D341Med (cell line): ENCODE measurements at regions not wholly inside any gene's neighbourhood (a gene's known extent, or its start where the extent isn't known, plus 50 kb on each side); places are given as distances from the start of the nearest gene placed in this dataset.
"Not testable (repeated sequence)": the region's sequence is repeated elsewhere in the genome, so short reads cannot be mapped to it uniquely, and the experiment has no call there.

ENCODE experiments used
- DNase-seq: peaks from one replicate; pipeline ENCODE4 v3.0.0; 2012; ENCODE audit warnings: low spot score

- DNase-seq = no peak
Measured at GRCh38 chrX:77160301-77160700, 286.9 kb upstream of the FGF16 start.

- DNase-seq = no peak
Measured at GRCh38 chrX:77162777-77163176, 284.4 kb upstream of the FGF16 start.

DNA sequence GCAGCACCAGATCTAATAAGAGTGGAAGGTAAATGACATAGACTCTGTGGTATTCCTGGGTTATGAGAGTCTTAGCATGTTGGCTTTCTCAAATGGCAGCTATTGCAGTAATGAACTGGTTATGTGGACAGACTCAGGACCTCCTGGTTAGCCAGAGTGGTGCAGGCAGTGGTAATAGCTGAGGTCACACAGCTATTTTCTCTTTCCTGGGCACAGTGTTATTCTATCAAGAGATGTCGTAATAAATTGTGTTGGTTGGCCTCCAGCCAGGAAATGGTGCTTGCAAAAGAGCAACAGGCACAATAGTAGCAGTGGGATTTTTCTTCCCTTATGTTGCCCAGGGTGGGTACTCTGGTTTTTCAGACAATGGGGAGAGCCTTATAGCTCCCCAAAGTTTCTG lies 279.2 kb upstream of the FGF16 start:
- no peak for DNase-seq

DNA sequence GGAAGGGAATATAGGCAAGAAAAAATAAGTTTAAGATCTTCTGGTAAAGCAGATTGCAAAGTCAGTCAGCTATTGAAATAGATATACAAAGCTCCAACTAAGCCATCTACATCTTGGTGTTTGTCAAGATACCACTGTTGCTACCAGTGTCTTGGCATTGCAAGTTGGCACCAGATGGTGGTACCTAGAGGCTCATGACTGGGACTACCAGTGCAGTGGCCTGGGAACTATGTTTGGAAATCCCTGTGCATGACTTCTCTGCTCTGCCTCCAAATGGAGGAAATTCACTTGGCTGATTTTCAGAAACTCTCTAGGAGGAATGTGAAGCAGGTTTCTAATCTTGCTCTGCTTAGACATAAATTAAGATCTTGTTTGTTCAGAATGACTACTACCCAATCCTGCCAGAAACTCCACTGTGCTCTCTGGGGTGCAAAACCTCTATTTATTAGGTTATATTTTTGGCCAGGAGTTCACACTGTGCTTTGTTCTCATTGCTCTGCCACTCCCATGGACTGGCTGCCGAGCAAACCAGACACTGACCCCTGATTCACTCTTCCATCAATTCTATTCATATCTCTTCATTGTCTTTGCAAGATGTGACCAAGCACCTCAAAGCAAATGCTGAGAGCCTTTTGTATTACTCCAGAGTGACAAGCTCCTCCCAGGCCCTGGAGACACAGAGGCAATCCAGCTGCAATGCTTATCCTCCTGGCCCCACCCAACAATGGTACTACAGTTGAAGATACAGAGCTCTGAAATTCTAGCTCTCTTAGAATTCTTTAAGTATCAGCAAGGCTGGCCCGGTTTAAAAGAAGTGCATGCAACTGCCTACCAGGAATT lies 272.3 kb upstream of the FGF16 start:
- no peak for DNase-seq

- DNase-seq = no peak
Measured at GRCh38 chrX:77200663-77201062, 246.5 kb upstream of the FGF16 start.

- no peak for DNase-seq
Measured at GRCh38 chrX:77223046-77223445, 224.1 kb upstream of the FGF16 start.

- no peak for DNase-seq
Measured at GRCh38 chrX:77264490-77264889, 182.7 kb upstream of the FGF16 start.

DNA sequence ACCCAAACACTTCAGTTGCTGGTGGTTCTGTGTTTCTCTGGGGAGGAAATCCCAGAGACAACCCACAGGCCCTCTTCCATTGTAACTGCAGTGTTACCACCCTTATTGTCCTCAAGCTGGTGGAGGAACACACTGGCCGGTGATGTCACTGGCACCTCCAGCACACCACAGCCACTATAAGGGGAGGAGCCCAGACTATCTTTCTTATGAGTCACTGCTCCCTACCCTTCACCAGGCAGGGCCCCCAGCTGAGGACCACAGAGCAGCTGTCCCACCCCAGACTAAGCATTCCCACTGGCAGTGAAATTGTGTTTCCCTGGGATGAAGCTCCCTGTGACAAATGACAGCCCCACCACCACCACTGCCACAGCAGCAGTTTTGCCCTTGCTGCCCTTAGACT lies 171.8 kb upstream of the FGF16 start:
- no peak for DNase-seq

DNA sequence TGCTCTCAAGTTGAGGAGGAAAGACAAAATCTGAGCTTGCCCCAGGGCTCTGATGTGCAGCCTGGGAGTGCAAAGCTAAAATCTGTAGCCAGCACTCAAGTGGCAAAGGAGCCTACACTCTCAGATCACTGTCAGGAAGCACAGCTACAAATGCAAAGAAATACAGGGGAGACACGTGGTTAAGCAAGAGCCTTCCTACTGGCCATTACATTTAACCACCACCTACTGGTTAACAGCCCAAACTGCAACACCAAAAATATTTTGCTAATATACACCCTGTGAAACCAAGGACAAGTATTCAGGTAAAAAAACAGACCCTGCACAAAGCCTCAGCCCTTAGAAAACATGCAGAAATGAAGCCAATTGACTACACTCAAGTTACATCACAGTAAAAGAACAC lies 170.4 kb upstream of the FGF16 start:
- no peak for DNase-seq

DNA sequence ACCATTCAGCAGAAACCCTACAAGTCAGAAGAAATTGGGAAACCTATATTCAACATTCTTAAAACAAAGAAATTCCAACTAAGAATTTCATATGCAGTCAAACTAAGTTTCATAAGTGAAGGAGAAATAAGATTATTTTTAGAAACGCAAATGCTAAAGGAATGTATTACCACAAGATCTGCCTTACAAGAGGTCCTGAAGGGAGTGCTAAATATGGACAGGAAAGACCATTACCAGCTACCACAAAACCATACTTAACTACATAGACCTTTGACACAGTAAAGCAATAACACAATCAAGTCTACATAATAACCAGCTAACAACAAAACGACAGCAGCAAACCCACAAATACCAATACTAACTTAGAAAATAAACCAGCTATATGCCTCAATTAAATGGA lies 169.3 kb upstream of the FGF16 start:
- DNase-seq = no peak

DNA sequence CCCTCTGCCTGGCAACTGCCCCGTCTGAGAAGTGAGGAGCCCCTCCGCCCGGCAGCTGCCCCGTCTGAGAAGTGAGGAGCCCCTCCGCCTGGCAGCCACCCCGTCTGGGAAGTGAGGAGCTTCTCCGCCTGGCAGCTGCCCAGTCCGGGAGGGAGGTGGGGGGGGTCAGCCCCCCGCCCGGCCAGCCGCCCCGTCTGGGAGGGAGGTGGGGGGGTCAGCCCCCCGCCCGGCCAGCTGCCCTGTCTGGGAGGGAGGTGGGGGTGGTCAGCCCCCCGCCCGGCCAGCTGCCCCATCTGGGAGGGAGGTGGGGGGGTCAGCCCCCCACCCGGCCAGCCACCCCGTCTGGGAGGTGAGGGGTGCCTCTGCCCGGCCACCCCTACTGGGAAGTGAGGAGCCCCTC lies 167.8 kb upstream of the FGF16 start:
- DNase-seq = not testable (repeated sequence)

- no peak for DNase-seq
Measured at GRCh38 chrX:77293331-77293995, 153.7 kb upstream of the FGF16 start.

- DNase-seq = no peak
Measured at GRCh38 chrX:77298296-77298695, 148.9 kb upstream of the FGF16 start.

- no peak for DNase-seq
Measured at GRCh38 chrX:77298790-77299189, 148.4 kb upstream of the FGF16 start.

GRCh38 chrX:77299549-77299948 lies 147.6 kb upstream of the FGF16 start:
- no peak for DNase-seq

DNA sequence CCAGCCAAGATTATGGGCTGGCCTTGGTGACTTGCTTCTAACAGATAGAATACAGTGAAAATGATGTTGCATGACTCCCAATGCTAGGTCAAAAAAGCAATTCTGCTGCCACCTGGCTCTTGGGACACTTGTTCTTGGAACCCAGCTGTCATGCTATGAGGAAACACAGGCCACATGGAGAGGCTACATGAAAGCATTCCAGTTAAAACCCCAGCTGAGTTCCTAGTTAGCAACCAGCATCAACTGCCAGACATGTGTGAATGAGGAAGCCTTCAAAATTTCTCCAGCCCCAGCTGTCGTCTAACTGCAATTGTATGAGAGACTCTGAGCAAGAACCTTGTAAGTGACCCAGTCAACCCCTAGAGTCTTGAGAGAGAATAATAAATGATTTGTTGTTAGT lies 105.2 kb upstream of the FGF16 start:
- no peak for DNase-seq

DNA sequence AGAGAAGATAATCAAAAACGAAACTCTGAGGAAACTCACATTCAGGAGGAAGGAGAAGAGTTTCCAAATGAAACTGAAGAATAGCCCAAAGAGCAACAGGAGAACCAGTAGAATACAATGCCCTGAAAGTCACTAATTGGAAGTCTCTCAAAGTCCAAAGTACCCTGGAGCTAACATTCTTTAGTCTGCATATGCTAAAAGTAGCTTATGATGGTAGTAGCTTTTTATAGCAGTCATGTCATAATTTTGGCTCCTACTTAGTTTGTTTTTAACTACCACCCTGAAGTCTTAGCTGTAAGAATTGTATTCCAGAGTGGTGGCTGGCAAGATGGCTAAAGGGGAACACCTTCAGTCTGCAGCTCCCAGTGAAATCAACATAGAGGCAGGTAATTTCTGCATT lies 100.3 kb upstream of the FGF16 start:
- no peak for DNase-seq

DNA sequence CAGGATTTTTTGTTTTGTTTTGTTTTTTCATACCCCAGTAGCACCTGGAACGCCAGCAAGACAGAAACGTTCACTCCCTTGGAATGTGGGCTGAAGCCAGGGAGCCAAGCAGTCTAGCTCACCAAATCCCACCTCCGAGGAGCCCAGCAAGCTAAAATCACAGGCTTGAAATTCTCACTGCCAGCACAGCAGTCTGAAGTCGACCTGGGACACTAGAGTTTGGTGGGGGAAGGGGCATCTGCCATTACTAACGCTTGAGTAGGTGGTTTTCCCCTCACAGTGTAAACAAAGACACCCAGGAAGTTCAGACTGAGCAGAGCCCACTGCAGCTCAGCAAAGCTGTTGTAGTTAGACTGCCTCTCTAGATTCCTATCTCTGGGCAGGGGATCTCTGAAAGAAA lies 99.6 kb upstream of the FGF16 start:
- DNase-seq = no peak

GRCh38 chrX:77389891-77390290 lies 57.3 kb upstream of the FGF16 start:
- DNase-seq = no peak

GRCh38 chrX:77390365-77390764 lies 56.8 kb upstream of the FGF16 start:
- not testable (repeated sequence) for DNase-seq

- no peak for DNase-seq
Measured at GRCh38 chrX:77396781-77397180, 50.4 kb upstream of the FGF16 start.
